Middle frontal gyrus (tissue), 1 donor: ENCODE measurements at regions not wholly inside any gene's neighbourhood (a gene's known extent, or its start where the extent isn't known, plus 50 kb on each side); places are given as distances from the start of the nearest gene placed in this dataset.

Experiments
- DNase-seq: peaks from one replicate; pipeline ENCODE4 v3.0.0-alpha.2; 2015; ENCODE audit warnings: low spot score; ENCODE audit errors: extremely low spot score

DNA sequence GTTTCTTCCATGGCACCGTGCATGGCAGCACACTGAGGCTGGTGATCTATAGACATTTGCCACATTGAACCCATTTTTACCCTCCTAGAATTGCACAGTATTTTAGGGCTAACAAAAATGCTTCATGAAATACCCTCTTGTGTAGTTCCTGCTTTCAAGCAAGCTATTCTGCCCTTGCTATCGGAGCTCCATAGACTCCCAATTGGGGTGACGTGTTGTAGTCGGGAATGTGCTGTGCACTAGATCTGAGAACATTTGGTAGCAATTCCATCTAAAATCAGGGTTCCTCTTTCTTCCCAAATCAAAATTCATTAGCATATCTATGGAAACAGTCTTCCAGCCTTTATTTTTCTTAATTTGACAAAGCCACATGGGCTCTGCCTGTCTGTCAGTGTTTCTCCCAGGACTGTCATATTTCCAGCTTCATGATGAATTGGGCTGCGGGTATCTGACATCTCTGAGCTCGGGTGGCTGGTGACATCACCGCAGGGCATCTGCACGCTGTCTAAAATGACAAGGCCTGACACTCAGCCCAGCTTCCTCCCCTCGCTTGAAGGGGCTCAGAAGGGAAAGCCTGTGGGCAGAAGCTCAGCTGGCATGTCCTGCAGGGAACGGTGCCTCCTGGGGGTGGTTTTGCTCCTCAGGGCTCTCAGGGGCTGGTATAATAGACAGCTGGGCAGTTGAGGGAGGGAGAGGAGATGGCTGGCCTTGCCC, 406.4 kb downstream of the QKI start:
- DNase-seq: no peak

DNA sequence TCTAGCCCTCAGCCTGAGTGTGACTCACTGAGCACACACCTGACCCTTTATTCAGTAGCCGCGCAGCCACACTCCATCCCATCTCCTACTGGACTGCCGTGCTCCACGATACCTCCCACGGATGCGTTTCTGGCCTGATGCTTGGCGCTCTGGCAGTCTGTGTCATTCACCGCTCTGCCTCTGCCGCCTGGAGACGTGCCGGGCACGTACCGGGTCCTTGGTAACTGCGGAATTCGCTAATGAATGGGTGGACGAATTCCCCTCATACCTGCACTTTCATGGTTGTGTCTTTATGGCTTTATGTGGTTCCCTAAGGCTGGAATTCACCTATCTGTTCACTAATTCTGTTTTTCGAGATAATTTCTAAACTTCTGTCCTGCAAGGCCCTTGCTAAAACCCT, 405.7 kb downstream of the QKI start:
- DNase-seq: no peak

DNA sequence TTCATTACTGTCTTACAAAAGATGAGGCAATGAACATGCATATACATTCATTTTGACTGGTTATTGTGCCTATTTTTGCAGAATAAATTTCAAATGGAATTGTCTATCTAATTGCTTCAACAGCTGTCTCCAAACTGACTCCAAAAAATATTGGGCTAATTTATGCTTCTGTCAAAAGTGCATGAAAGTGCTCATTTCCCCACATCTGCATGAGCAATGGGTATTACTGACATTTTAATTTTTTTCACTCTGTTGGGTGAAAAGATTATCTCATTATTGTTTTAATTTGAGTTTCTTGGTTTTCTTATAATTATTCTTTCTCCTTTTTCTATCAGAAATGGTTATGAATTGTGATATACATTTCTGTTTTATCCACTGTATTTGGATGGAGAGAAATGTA, 404.2 kb downstream of the QKI start:
- DNase-seq: no peak

DNA sequence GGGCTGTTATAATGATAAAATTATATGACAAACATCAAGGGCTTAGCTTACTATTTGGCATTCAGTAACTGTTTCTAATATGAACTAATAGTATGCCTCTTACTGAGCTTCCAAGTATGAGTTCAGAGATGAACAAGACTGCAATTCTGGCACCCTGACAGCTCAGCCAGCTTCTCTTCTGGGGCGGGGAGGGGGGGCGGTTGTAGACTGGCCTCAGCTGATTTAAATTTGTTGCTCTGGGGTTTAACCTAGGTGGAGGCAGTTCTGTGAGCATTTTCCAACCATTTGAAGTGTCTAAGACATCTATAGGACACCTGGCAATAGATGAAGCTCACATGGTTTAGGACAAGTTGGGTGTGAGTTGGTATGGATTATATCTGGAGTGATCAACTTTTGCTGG, 401.9 kb downstream of the QKI start:
- no peak for DNase-seq

DNA sequence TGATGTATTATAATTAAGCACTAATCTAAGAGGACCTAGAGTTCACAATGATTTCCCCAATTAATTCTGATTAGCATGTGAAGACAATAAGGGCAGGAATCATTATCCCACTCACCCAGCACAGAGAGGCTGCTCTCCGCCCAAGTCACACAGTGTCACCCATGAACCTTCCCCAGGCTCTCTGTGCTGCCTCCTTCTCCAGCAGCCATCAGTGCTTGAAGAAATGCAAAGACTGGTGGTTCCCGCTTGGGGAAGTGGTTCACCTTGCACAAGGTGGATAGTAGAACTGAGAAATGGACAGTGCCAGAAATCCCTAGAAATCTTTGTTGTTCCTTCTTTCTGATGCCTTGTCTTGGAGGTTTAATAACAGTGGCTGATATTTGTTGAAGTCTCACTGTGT, 401.3 kb downstream of the QKI start:
- no peak for DNase-seq

DNA sequence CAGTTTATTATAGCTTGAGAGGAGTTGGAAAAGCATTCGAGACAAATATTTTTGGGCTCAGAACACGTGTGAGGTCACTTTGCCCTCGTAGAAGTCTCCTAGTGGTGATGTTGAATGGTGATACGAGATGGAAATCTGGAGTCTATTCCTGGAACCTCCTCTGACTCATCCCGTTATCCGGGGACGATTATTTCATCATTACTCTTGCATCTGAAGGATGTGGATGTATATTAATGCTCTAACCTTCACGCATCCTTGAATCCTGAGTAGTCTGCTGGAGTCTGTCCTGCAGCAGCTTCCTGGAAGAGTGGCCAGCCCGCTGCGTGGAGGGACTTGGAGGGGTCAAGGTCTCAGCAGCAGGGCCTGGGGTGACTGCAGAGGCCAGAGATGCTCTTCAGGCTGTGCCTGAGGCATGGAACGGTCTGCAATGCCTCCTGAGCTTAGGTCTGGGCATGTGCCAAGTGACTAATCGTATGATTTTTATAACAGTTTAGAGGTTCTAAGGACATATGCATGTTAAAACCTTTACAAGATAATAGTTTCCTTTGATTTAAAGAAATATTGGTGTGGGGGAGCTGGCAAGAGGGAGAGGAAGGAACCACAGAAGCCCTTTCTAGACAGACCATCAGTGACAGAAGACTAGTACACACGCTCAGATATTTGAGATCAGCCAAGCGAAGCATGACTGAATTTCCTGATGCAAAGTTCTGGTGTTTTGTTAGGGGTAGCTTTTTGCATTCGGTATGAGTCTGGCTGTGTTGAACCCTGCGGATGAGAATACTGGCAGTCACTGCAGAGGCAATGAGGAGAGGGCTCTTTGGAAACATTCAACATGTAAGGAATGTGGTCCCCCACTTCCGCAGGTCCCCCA, 400.2 kb downstream of the QKI start:
- no peak for DNase-seq

DNA sequence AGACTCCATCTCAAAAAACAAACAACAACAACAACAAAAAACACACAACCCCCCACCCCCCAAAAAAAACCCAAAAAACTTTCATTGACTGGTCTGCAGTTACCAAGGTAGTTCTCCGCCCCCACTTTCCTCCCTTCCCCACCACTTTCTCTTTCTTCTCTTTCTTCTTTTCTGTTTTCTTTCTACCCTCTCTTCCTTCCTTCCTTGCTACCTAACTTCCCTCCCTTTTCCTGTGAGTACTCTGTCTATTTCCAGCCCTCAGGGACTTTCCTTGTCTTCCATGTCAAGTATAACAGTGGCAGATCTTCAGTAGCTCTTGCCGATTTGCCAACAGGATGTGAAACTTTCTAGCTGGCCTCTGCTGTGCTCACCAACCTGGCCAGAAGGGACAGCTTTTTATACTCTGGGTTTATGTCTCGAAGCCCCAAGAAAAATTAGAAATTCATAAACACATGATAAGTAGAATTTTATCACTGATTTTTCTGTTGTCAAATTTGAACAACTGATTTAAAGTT, 399.5 kb downstream of the QKI start:
- no peak for DNase-seq

DNA sequence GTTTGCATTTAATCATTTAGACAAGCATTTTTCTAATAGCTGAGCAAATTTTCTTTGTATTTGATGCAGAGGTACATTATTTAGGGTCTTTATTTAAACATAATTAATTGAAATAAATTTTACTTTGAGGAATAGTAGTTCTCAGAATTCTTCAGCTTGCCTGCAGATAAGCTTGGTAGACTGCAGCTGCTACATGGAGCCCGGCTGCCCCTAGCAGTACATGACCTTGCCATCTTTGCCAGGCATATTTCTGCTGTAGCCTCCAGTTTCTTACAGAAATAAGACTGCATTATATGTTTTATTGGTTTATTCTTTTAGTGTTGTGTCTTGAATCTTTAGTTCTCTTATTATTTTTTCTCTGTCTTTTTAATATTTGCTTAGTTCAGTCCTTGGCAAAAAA, 396.8 kb downstream of the QKI start:
- DNase-seq: no peak

DNA sequence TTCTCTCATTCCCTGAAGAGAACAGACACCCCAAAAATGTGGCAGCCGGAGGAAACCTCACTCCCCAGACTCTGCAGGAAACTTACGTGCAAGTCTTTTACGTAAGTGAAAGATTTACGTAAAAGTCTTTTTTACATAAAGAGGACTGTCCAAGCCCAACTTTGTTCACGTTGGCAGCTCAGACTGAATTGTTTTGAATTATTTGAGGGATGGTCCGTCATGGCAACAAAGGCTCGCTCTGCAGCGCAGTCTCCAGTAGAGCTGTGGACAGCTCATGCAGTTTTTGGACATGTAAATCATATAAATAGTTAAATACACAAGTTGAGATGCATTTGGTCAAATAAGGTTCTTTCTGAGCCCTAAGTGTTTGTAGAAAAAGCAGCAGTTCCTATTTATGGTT, 394.8 kb downstream of the QKI start:
- no peak for DNase-seq

DNA sequence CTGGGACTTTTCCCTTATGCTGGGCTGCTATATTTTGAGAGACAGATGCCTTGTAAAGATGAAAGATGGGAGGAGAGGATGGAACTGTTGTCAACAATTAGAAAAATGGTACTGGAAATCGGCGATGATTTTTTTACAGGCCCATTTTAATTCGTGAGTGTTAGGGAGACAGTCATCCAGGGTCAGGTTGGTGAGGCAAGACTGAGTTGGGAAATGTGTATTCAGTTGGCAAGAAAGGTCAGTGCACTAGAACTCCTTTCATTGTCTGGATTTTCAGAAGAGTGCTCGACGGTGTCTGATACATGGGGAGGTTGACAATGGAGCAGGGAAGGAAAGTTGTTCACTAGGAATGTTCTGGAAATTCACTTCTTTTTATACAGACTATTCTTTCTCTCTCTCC, 394.4 kb downstream of the QKI start:
- DNase-seq: no peak

DNA sequence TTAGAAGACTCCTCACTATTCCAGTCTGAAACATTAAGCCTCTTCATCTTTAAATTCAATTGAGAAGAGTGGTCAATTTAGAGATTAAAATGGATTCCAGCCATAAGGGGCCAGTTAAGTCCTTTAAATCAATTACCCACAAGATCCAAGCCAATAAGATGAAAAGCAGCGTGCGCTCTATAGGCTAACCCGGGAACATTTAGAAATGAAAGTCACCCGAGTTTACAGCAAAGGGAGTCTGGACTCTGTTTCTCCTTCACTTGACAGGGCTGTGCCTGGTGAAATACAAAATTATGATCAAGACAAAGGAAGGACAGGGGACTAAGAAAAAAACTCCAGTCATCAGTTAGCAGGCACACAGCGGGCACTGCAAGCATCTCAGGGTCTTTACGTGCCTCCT, 393.7 kb downstream of the QKI start:
- no peak for DNase-seq

DNA sequence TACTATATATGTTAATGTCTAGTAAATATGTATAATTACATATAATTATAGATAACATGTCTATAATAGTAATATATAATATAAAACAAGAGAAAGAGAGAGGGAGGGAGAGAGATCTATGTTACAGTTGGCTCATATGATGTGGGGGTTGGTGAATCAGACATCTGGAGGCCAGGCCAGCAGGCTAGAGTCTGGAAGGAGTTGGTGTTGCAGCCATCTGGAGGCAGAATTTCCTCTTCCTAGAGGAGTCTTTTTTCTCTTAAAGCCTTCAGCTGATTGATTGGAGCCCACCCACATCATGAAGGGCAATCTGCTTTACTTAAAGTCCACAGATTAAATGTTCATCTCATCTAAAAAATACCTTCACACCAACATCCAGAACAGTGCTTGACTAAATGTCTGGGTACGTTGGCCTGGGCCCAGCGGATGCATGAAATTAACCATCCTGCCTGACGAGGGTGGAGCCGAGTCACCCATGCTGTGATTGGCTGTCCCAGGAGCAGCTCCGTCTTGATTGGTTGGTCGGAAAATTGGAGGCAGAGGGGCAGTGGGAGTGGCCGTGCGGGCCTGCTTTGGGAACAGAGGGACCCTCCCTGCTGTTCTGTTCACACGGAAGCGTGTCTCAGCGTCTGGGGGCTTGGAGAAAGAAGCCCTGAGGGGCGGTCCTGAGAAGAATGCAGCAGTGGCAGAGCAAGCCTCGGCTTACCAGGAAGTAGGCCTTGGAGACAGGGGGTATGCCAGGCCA, 392.4 kb downstream of the QKI start:
- no peak for DNase-seq

DNA sequence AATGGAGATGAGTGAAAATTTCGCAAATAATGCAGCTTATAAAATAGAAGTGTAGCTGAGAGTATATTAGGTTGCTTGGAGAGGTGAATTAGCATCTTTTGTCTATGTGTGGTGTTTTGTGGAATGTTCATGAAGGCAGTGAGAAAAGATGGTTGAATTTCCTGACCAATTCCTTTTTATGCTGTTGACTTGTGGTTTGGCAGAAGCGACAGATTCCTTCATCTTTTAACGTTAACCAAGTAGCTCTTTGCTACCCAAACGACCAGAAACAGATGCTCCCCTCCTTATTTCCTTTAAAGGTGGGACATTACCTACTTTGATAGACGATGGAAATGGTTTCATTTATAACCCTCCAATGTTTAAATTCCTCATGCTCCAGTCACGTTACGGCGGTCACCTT, 390.5 kb downstream of the QKI start:
- no peak for DNase-seq

DNA sequence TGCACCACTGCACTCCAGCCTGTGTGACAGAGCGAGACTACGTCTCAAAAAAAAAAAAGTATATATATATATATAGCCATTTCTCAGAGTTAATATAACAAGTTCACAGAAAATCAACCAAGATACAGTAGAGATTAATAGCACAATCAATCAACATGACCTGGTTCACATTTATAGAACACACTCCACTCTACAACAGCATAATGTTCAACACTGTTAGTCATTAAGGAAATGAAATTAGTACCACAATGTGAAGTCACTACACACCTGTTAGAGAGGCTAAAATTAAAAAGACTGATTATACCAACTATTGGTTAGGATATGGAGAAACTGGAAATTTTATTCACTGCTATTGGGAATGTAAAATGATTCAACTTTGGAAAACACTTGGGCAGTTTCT, 387.7 kb downstream of the QKI start:
- no peak for DNase-seq

DNA sequence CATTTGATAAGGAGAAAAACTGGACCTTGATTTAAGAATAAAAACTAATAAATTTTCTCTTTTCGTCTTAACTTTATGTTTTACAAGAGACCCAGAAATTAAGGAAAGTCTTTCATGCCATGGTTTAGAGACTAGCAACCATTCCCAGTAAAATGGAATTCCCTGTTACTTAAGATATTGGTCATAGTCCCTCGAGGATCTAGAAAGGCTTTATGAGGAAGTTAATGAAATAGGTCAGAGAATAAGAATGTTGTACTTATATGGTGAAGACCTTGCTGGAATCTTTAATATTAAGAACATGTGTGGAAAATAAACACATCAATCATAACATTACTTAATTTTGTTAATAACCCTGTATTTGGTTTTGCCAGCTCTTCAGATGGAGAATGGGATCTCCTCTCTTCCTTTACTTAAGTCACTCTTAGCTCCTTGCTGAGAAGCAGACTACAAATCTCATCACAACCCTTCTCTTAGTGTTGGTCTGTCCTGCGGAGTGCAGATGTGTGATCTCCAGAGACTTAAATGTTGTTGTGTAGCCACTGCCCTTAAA, 382.9 kb downstream of the QKI start:
- DNase-seq: no peak

DNA sequence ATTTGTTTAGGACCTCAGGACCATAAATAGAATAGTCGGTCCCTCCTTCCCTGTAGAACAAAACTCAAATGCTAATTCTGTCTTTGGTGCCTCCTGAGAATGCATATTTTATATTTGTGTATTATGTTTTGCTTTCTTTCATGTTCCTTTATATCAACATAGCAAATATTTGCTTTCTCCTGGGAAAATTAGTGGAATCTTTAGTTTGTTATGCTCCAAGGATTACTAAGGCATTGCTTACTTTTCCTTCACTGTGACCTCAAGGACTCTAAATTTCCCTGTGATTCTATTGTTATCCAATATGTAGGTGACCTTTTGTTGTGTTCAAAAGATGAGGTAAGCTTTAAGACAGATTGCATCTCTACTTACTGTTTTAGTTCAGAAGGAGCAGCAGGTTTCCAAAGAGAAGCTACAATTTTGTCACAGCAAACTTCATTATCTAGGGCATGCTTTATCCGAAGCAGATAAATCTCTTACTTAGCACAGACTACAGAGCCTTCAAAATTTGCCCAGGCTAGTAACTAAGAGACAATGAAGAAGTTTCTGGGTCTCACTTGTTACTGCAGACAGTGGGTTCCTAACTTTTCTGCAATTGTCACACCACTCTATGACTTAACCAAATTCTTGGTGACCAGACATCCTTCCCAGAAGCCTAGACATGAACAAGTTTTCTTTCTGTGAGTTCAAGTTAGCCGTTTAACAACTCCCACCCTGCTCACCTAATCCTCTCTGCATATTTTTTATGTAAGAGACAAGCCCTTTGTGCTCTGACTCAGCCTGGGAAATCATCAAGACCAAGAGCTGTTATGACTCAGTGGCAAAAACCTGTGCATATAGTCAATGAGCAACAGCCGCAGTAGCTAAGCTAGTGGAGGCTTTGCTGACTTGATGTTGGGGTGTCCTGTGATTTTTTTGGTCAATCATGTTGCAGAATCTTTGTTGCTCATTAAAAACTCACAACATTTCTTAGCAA, 378.8 kb downstream of the QKI start:
- DNase-seq: no peak

DNA sequence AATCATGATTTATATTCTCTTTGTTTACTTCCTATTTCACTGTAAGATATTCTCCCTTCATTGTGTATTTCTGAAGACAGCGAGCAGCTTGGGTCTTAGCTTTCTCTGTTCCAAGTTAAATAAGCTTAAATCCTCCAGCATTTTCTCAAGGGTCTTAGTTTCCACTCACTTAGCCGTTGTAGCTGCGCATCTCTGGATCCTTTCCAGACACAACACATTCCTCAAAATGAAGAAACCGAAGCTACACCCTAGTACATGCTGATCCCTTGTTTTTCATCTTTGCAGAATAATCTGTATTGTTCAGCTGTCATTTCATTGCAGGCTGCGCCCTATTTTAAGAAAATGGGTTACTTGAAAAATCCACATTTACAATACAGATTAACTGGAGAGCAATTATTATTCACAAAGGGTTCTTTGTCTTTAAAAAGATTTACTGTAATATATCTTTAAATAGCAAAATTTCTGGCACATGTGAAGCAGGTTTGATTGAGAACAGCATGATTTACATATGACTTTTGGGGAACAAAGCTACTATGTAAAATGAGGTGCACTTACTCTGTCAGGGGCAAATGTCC, 375.8 kb downstream of the QKI start:
- no peak for DNase-seq

DNA sequence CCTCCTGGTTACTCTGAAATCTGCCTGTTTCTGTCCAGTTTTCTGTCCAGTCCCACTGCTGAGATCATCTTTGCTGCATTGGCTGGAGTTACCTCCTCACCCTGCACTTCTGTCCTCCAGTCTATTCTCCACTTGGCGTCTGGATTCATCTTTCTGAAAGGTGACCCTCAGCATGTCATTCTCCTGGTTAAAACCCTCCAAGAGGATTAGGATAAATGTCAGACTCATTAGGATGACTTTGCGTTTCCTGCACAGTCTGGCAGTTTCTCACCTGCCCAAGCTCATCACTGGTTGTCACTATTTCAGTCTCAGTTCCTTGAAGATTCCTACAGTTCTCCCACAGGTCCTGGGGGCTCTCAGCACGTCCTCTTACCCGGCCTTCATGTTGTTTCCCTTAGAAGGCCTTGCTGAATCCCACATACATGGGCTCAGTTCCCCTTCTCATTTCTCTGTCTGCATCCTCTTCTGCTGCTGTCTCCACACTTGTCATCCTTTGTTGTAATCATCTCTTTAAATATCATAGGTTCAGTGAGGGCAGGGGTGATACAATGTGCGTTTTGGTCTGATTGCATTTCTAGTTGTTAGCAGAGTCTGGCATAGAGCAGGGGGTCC, 374.8 kb downstream of the QKI start:
- no peak for DNase-seq

DNA sequence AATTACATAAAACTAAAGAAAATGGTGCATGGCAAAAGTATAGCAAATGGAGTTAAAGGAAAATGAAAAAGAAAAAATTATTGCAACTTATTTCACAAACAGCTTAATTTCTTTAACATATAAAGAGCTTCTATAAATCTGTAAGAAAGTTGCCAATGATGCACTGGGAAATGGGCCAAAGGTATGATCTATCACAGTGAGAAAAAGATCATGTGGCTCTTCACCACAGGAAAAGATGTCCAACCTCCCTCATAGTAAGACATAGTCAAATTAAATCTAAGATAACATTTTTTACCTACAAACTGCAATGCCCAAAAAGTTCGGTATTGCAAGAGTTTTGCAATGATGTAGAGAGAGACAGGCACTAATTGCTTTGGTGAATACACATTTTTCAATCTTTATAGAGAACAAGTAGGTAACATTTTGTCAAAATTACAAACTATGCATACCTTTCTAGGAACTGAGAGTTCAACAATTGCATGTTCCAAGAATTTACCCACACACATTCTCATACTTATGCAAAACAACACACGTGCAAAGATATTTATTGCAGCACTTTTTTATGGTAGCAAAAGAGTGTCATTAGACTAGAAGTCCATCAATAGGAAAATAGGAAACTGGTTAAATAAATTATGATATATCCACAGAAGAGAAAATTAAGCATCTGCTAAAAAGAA, 372.6 kb downstream of the QKI start:
- DNase-seq: no peak
